ENCODE measurements at regions not wholly inside any gene's neighbourhood (a gene's known extent, or its start where the extent isn't known, plus 50 kb on each side); places are given as distances from the start of the nearest gene placed in this dataset.
"Not testable (repeated sequence)": the region's sequence is repeated elsewhere in the genome, so short reads cannot be mapped to it uniquely, and the experiment has no call there.

- TF ChIP-seq CTCF (IDR thresholded peaks at IDR 0.05); POLR2A (IDR thresholded peaks at IDR 0.05); POLR2AphosphoS5 (IDR thresholded peaks at IDR 0.05); EP300 (IDR thresholded peaks at IDR 0.05; ENCODE audit: low read depth): not testable (repeated sequence)
Observed at GRCh38 chr2:87077124-87077446, 55.4 kb upstream of the PLGLB1 start.
